ENCODE measurements at regions not wholly inside any gene's neighbourhood (a gene's known extent, or its start where the extent isn't known, plus 50 kb on each side); places are given as distances from the start of the nearest gene placed in this dataset.
A peak's percentile ranks its signal among the peaks of the same experiment; 100 is the strongest.

DNA sequence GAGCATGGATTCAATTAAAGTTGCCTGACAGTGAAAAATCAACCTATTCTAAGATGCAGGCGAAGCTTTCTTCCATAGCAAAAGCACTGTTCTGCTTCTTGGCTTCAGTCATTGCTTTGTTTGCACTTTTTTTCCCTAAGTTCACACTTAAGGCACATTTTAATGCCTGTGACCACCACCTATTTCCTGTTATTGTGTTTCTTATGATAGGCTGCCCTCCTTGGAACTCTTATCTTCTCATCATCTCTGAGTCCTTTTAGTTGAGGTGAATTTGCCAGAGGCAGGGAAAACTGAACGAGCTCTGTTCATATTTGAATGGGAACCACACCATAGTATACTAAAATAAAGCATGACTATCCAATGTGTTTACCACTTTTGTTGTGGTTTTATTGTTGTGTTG lies 119.8 kb downstream of the SPCS3 start:
- DNase-seq (no peak), ATAC-seq (no peak)
- intact Hi-C loops (cut with DNase I) = no loop called here

DNA sequence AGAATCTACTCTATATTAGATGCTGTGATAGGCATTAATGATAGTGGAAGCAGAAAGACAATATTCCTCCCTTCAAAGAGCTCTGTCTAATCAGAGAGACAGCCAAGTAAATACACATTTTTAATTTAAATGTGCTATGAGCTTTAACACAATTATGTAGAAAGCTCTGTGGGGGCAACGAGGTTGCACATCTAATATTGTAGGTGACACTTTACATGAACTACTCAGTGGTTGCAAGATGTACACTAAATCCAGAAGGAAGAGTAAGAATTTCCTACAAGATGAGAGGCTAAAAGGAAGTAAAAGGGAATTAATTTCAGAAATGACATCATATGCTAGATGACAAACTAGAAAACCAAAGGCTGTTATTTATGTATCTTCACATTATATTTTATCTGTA lies 120.9 kb downstream of the SPCS3 start:
- intact Hi-C loops (cut with DNase I) = no loop called here
- ATAC-seq = no peak
- DNase-seq = no peak

DNA sequence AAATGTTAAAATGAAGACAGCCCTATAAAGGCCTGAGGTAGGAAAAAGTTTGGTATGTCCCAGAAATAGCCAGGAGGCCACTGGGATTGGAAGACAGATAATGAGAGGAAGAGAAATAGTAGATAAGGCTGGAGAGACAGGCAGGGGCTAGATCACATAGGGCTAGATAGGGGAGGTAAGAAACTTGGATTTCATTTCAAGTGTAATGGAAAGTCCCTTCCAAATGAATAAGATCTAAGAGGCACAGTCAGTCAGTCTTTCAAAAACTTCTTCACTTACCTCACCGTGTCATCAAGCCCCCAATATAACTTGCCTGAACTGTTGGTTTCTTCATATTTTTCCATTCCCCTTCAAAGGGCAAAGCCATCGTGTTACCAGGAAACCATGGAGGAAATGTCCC lies 121.8 kb downstream of the SPCS3 start:
- intact Hi-C loops (cut with DNase I) = no loop called here
- ATAC-seq = no peak
- DNase-seq = no peak

DNA sequence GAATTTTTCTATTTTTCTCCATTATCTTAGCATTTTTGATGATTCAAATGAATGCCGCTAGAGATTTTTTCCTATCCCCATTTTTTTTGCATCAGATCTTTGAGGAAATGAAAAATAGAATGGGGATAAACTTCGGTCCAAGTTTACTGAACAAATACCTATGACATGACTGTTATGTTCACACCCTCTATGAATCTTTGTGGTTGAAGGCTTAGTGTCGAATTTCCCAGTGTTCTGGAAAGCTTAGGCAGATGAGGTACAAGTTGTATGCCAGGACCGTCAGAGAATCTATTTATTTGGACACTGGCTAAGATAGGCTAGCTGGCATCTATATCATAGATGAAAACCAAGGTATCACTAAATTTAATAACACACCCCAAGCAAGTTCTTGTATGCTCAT lies 123.4 kb downstream of the SPCS3 start:
- intact Hi-C loops (cut with DNase I) = no loop called here
- no peak for ATAC-seq
- DNase-seq = no peak

DNA sequence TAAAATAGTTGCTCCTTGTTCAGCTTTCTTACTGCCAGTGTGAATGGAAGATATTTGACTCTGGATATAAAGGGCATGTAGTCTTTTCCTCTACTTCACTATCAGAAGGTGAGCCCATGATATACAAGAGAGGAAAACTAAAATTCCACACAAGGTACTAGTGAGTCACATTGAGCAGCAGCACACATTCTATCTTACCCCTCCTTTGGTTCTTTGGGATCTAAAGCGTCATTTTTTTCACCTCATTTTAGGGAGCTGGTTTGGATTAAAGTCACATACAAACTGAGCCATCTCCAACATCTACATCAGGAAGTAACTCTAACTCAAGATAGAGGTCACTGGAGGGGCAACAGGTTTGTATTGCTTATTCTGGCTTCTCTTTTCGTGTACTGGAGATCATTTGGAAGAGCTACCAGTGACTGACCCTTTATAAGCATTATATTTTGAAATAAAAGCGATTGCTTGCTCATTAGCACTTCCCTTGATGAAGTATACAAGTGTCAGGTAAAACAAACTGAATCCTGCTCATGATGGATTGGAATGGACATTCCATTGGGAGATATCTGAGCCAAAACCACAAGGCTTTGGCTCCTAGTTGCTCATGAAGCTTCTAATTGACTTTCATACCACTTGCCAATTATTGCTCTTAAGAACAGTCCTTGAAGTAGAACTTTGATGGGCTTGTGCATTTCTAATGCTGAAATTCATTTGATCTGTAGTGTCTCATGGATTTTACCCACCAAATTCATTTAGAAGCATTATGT lies 124.1 kb downstream of the SPCS3 start:
- intact Hi-C loops (cut with DNase I) = no loop called here
- DNase-seq (no peak), ATAC-seq (no peak)

DNA sequence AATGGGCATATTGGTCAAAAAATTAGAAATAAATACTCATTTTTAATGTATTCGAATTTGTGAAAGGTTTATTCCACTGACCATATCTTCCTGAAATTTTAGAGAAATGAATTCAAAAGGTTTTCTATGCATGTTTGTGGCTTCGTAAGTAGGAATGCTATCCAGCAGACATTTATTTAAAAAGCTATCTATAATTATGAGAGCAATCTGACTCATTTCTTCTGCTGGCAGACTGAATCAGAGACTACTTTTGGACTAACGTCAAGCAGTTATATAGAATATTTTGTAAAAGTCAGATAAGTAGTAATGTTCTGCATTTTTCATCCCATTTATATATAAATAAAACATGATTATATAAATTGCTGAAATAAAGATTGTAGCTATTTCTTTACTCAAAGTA lies 125.0 kb downstream of the SPCS3 start:
- no peak for DNase-seq
- ATAC-seq = no peak
- intact Hi-C loops (cut with DNase I) = no loop called here

DNA sequence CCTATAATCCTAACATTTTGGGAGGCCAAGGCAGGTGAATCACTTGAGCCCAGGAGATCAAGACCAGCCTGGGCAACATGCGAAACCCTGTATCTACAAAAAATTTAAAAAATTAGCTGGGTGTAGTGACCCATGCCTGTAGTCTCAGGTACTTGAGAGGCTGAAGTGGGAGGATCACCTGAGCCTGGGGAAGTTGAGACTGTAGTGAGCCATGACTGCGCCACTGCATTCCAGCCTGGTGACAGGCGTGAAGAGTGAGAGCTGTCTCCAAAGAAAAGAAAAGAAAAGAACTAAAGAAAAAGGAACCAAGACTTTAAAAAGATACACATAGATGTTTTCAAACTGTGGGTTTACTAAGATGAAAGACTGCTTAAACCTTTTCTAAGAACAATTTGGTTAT lies 129.0 kb downstream of the SPCS3 start:
- intact Hi-C loops (cut with DNase I) = no loop called here
- DNase-seq = no peak
- no peak for ATAC-seq

DNA sequence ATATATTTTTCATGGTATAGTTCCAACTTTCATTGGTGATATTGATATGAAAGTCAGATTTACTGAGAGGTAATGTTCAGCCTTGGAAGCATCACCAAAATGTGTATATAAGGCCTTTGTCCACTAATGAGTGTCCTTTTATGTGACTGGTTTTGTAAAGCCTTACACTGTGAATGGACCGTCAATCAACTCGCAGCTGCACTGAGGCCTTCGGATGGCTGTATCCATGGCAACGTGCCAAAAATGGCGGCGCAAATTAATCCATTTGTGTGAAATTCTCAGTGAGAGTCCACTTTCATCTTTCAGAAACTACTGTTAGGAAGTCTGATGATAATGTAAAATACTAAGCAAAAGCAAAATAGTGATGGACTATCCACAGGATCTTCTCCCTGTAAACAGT lies 131.7 kb downstream of the SPCS3 start:
- DNase-seq (no peak), ATAC-seq (no peak)
- intact Hi-C loops (cut with DNase I) = no loop called here

DNA sequence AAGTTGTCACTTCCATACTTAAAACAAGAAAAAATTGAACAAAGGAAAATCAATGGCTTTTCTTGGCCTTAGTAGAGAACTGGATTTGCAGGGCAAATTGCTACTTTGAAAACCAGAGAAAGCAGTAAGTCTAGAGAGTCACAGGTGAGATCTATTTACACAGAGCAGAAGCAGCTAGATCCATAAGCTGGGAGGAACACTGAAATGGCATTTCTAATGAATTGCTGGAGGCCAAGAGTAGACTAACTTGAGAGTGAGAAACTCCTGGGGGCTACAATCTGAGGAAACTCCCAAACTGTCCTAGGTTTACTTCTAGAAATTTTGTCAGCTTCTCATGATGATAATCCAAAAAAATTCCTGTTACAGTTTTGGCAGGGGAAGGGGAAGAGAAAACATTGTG lies 133.3 kb downstream of the SPCS3 start:
- DNase-seq (no peak), ATAC-seq (no peak)
- intact Hi-C loops (cut with DNase I) = no loop called here

DNA sequence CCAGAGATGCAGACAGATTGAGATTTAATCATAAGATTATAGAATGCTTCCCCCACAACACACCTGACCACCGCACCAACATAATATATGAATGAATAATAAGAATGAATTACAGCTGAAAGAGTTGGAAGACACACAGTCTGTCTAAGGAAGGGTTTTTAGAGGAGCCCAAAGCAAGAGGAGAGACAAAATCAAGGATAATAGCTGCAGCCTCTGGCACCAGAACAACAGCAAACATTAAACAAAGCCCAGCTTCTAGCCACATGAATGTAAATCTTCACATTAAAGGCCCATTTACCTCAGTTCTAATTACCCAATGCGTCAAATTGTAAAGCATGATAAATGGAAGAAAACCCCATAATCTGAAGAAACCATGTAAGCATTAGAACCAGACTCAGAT lies 133.9 kb downstream of the SPCS3 start:
- intact Hi-C loops (cut with DNase I) = no loop called here
- no peak for ATAC-seq
- no peak for DNase-seq

DNA sequence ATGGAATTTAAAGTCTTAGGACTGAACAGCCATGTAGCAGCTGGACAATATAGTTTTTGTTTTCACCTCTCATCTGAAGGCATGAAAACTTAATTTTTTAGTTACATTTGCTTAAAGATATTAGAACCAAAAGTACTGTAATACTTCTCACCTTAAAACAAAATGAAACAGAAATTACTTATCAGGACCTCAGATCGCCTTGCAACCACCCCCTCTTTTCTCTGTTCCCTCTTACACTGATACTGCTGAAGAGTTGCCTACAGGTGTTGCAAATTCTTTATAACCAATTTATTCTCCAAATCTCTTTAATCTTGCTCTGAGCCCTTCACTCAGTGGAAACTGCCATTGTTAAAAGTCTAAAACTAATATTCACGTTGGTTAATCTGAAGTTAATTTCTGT lies 145.0 kb downstream of the SPCS3 start:
- ATAC-seq = no peak
- DNase-seq = no peak
- intact Hi-C loops (cut with DNase I) = no loop called here

DNA sequence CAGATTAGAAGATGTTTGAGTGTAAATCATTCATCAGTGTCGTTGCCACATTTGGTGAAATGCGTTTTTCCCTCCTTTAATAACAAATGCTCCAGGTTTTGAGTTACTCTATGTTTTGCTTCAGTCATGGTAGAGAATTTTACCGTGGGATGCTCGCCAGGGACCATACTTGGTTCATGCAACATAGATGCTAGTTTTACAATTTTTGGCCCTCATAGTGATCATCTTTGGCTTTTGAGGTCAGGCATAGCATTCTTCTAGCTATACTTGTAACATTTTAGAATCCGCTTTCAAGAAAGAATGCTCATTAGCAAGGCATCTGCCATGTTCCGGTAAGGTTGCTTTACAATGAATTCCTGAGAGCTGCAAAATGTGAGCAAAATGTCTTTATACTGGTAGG lies 147.2 kb downstream of the SPCS3 start:
- ATAC-seq = no peak
- intact Hi-C loops (cut with DNase I) = no loop called here
- DNase-seq = no peak

DNA sequence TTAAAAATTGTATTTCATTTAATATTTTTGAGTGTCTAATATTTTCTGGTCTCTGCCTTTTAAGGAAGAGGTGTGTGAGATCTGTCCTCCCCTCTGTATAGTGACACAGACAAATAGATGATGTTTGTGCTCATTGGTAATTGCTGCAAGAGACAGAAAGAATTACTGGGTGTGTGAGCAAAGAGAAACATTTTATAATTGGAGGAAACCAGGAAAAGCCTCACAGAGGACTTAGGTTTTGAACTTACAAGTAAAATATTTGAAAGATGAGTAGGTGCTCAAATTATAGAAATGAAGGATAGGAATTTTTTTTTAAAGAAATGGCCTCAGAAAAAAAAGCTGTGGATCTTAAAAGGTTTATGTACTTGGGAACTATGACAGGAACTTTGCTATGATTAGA lies 149.8 kb downstream of the SPCS3 start:
- intact Hi-C loops (cut with DNase I) = no loop called here
- no peak for ATAC-seq
- DNase-seq = no peak

DNA sequence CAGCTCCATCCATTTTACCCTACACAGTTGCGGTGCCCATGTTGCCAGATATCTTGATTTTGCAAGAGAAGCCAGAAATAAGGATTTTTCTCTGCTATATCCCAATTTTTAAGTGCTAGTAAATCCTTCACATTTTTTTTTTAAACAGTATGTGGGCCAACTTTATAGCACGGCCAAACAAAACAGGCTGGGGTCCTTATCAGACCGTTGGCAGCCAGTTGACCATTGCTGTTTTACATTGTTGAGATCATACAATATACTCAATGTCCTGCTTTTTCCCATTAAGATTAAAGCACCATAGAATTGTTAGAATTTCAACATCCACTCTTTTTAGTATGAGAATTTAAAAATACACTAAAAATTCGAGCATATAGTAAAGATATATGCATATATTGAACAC lies 150.9 kb downstream of the SPCS3 start:
- DNase-seq = peak; percentile 16
- ATAC-seq = no peak
- intact Hi-C loops (cut with DNase I) = no loop called here

DNA sequence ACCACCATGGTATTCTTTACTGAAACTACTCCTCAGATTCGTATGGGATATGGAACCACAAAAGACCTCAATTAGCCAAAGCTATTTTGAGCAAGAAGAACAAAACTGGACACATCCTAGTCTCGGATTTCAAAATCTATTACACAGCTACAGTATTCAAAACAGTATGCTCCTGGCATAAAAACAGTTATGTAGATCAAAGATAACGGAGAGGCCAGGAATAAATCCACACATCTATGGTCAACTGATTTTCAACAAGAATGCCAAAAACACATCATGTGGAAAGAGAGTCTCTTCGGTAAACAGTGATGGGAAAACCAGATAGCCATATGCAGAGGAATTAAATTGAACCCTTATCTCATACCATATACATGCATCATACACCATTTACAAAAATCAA lies 155.3 kb downstream of the SPCS3 start:
- intact Hi-C loops (cut with DNase I) = no loop called here
- no peak for ATAC-seq

DNA sequence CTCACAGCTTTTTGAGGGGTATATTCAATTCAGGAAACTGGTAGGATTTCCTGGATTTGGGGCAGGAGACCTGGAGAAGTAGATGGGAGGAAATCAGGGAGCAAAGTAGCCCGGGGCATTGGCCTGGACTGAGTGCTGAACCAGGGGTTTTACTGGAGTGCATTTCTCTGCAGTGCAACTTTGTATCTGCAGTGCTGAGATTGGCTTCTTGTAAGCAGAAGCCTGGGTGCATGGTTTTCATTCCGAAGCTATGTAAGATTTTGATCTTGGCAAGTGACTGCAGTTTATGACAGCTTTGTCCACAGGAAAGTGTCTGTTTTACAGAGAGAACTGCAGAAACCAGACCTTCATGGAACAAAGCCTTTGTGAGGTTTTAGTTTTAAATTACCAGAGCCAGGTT lies 158.3 kb downstream of the SPCS3 start:
- no peak for ATAC-seq
- intact Hi-C loops (cut with DNase I) = no loop called here
- no peak for DNase-seq

More for the DNA sequence above, 155.3 kb downstream of the SPCS3 start:
- DNase-seq = no peak

DNA sequence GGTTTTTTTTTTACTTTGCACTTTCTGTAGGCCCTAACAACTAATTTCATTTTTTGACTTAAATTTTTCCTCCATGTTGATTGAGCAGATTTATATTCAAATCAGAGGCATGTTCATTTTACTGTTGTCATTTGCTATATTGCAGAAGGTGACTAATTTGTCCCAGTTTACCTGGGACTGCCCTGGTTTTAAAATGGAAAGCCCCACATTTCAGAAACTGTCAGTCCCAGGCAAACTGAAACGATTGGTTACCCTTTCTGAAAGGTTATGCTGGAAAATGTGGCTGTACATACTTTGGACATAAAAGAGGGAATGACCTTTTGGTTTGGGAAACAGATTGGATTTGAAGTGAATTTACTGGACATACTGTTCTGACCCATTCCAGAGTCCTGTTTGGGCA lies 160.0 kb downstream of the SPCS3 start:
- ATAC-seq = no peak
- DNase-seq = no peak
- intact Hi-C loops (cut with DNase I) = no loop called here

DNA sequence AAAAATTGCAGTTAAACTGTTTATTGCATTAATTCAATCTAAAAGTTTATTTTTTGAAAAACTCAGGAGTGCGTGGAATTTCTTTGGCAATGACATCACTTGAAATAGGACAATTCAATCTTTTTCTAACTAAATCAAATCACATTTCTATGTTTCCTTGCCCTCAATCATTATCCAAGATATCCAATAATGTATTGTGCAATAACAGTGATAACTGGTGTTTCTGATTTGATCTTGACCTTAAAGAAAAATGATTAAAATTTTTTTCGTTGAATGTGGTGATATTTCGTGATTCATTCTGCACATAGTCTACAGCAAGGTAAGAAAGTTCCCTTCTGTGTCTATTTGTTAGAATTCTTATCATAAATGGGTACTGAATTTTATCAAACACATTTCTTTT lies 163.2 kb downstream of the SPCS3 start:
- intact Hi-C loops (cut with DNase I) = no loop called here
- DNase-seq = no peak
- ATAC-seq = no peak

DNA sequence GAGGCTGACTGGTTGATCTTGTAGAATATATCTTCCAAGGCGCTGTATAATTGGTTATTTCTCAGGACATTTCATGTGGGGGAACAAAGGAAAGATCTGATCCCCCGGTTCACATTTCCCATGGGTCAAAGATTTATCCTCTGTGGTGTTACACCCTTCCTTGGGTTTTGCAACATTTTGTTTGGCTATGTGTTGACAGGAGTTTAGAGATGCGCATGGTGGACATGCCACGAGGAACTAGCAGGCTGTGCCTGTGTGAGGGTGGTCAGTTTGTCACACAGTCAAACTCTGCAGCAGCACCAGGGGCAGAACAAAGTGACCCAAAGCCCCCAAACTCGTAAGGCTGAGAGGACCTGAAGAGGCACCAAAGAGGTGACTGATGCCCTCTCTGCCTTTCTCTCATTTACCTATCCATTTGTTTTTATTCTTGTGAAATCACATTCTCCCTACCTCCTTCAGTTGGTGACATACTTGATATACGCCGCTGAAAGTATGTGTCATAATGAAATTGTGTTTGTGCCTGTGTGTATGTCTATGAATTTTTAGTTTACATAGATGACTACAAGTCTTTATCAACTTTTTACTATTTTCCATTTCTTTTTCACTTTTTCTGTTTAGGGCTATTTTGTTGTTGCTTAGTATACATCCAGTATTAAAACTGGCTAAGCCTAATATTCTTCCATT lies 164.7 kb downstream of the SPCS3 start:
- intact Hi-C loops (cut with DNase I) = no loop called here
- DNase-seq = no peak
- no peak for ATAC-seq

DNA sequence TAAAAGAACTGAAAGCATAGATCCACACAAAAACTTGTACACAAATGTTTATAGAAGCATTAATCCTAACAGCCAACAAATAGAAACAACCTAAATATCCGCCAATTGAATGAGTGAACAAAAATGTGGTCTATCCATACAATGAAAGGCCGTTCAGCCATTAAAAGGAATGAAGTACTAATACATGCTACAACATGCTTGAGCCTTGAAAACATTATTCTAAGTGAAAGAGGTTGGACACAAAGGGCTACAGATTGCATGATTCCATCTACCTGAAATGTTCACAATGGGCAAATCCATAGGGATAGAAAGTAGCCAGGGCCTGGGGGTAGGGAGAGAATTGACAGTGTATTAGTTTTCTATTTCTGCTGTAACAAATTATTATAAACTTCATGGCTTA lies 169.2 kb downstream of the SPCS3 start:
- intact Hi-C loops (cut with DNase I) = no loop called here
- ATAC-seq (no peak), DNase-seq (no peak)

DNA sequence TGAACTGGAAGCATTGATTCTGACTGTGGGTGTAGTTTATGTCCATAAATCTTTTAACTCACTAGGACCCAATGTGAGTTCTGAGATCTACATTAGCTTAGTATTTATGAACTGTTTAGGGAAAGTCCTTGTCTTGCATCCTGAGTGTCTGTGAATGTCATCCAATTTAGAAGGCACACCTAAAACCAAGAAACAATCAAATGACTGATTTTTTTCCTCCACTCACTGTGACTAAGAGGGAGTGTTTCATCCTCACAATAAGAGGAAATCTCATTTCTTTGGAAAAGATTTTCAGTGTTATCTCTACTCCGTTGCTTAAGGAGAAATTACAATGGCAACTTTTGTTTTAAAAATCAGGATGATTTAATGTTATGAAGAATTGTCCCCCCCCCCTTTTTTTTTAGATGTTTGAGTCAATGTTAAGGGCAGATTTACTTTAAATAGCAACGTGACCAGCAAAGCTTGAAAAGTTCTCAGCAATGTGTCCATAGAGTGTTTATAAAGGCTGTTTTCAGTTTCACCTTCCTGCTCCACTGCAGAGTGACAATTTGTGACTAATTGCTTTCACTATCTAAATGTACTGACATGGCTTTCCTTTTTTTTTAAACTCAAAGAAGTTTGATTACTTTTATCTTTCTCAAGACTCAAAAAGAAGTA lies 173.0 kb downstream of the SPCS3 start:
- ATAC-seq (peak in 1 of 2 donors; percentile 54), DNase-seq (no peak)
- intact Hi-C loops (cut with DNase I) = no loop called here
